IMR-90 (cell line): ENCODE measurements at regions not wholly inside any gene's neighbourhood (a gene's known extent, or its start where the extent isn't known, plus 50 kb on each side); places are given as distances from the start of the nearest gene placed in this dataset.

Experiments
- BHLHE40 ChIP-seq: fragments of 150-350 bp; IDR thresholded peaks from 2 replicates; pipeline ENCODE4 v1.6.1; 2016; ENCODE audit warnings: mild to moderate bottlenecking, low read depth, low read length
- CEBPB ChIP-seq: IDR thresholded peaks from 2 replicates; pipeline ENCODE4 v1.6.1; 2012; ENCODE audit warnings: low read depth, low read length, improper control_type of control experiment
- CHD1 ChIP-seq: IDR thresholded peaks from 2 replicates; pipeline ENCODE4 v1.6.1; 2012; ENCODE audit warnings: low read depth, low read length, improper control_type of control experiment
- MAZ ChIP-seq: IDR thresholded peaks from 2 replicates; pipeline ENCODE4 v1.6.1; 2012; ENCODE audit warnings: low read depth, mild to moderate bottlenecking, low read length, improper control_type of control experiment, moderate library complexity, borderline replicate concordance
- MXI1 ChIP-seq: IDR thresholded peaks from 2 replicates; pipeline ENCODE4 v1.6.1; 2012; ENCODE audit warnings: low read depth, mild to moderate bottlenecking, low read length, moderate library complexity, borderline replicate concordance
- POLR2A ChIP-seq: IDR thresholded peaks from 2 replicates; pipeline ENCODE4 v1.6.1; 2012; ENCODE audit warnings: mild to moderate bottlenecking, low read depth, low read length
- RAD21 ChIP-seq: IDR thresholded peaks from 2 replicates; pipeline ENCODE4 v1.6.1; 2012; ENCODE audit warnings: low read length, improper control_type of control experiment
- RFX5 ChIP-seq: IDR thresholded peaks from 2 replicates; pipeline ENCODE4 v1.8.0; 2012; ENCODE audit warnings: low read depth, mild to moderate bottlenecking, low read length, moderate library complexity
- SMC3 ChIP-seq: fragments of 150-350 bp; IDR thresholded peaks from 2 replicates; pipeline ENCODE4 v1.6.1; 2016; ENCODE audit warnings: low read depth, mild to moderate bottlenecking, antibody characterized with exemption, low read length, moderate library complexity
- TF ChIP-seq, protein P1 (sequence below): conservative IDR thresholded peaks from 2 replicates; pipeline ENCODE4 v1.5.1; 2012; ENCODE audit warnings: mild to moderate bottlenecking, low read depth, low read length, improper control_type of control experiment
- TF ChIP-seq, protein P2 (sequence below): fragments of 150-350 bp; IDR thresholded peaks from 2 replicates; pipeline ENCODE4 v1.6.1; 2017; ENCODE audit warnings: mild to moderate bottlenecking, antibody characterized with exemption, low read length, low read depth

DNA sequence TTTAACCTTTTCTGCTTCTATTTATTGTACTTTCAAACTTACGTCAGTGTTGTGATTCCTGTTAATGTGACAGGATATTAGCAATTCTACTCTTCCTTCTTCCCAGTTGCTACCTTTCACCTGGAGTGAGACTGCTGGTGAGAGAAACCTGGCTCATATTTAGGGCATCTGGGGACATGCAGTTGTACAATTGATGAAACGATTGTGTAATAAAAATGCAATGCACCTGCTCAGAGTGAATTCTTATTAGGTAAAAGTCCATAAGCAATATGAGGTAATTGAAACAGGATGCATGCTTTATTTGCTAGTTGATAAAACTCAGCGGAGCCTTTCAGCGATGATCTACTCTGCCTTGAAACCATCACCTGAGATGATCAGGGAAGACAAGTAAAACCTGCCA lies 116.1 kb upstream of the FBXO33 start:
- TF ChIP-seq BHLHE40 (no peak), MXI1 (no peak), SMC3 (no peak), RAD21 (no peak), CEBPB (no peak), POLR2A (no peak), RFX5 (no peak), CHD1 (no peak), MAZ (no peak)
- TF ChIP-seq, protein P1, sequence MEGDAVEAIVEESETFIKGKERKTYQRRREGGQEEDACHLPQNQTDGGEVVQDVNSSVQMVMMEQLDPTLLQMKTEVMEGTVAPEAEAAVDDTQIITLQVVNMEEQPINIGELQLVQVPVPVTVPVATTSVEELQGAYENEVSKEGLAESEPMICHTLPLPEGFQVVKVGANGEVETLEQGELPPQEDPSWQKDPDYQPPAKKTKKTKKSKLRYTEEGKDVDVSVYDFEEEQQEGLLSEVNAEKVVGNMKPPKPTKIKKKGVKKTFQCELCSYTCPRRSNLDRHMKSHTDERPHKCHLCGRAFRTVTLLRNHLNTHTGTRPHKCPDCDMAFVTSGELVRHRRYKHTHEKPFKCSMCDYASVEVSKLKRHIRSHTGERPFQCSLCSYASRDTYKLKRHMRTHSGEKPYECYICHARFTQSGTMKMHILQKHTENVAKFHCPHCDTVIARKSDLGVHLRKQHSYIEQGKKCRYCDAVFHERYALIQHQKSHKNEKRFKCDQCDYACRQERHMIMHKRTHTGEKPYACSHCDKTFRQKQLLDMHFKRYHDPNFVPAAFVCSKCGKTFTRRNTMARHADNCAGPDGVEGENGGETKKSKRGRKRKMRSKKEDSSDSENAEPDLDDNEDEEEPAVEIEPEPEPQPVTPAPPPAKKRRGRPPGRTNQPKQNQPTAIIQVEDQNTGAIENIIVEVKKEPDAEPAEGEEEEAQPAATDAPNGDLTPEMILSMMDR = no peak
- TF ChIP-seq, protein P2, sequence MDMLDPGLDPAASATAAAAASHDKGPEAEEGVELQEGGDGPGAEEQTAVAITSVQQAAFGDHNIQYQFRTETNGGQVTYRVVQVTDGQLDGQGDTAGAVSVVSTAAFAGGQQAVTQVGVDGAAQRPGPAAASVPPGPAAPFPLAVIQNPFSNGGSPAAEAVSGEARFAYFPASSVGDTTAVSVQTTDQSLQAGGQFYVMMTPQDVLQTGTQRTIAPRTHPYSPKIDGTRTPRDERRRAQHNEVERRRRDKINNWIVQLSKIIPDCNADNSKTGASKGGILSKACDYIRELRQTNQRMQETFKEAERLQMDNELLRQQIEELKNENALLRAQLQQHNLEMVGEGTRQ = no peak
